HepG2 (cell line): ENCODE measurements at regions not wholly inside any gene's neighbourhood (a gene's known extent, or its start where the extent isn't known, plus 50 kb on each side); places are given as distances from the start of the nearest gene placed in this dataset.

ENCODE experiments used
- ATAC-seq: fragments of 200-7000 bp; cut with Tn5 transposase; 3 replicates; pipeline ENCODE4 v1.9.1; 2020; ENCODE audit warnings: mild to moderate bottlenecking, moderate library complexity
- BruUV-seq: library from RNA; stranded (reverse); fragments of 400-500 nt; replicated peaks from 2 replicates; lab custom pipeline; 2021; lab: Mats Ljungman, UMichigan
- CTCF ChIA-PET: fragments of 300-600 bp; formaldehyde crosslinking; extraction: SDS; loops from one replicate; lab custom pipeline; 2021; ENCODE audit warnings: low total read pairs, inconsistent platforms, low intra/inter-chr PET ratio; lab: Yijun Ruan, JAX
- POLR2A ChIA-PET: fragments of 350-600 bp; sonication (Branson Sonifier 250); formaldehyde crosslinking; loops from one replicate; lab custom pipeline; 2020; ENCODE audit warnings: antibody characterized with exemption, inconsistent platforms; lab: Yijun Ruan, JAX
- DNase-seq: peaks from one replicate; pipeline ENCODE4 v3.0.0-alpha.2; 2015; ENCODE audit warnings: low spot score
- FAIRE-seq: peaks from 3 replicates; lab custom pipeline; 2011; peaks lifted over from hg19 to GRCh38; lab: Jason Lieb, UNC
- H2AFZ ChIP-seq: one replicate; pipeline ENCODE4 v1.6.1; 2011; ENCODE audit warnings: low read length, inconsistent platforms
- H3K27ac ChIP-seq: fragments of 300-600 bp; 3 replicates; pipeline ENCODE4 v1.8.0; 2011; ENCODE audit warnings: mixed run types, mild to moderate bottlenecking, mixed read lengths, low read length, inconsistent platforms; ENCODE audit not compliant: insufficient read depth; ENCODE audit errors: extremely low read length
- H3K27me3 ChIP-seq, 2 experiments: fragments of 200-600 bp in 1 of 2; 2 replicates in 1 of 2; 3 replicates in 1 of 2; pipeline versions ENCODE4 v1.6.0 to v1.8.0; 2011; ENCODE audit warnings: low read length in 2 of 2, mild to moderate bottlenecking in 2 of 2, moderate library complexity in 2 of 2, inconsistent platforms in 1 of 2; ENCODE audit not compliant: insufficient read depth in 2 of 2, control insufficient read depth in 1 of 2
- H3K36me3 ChIP-seq, 2 experiments: fragments of 200-600 bp in 1 of 2; replicated peaks in 1 of 2; 2 replicates in 1 of 2; 3 replicates in 1 of 2; pipeline versions ENCODE4 v1.5.1 to v1.8.0; 2011; ENCODE audit warnings: low read length in 2 of 2, inconsistent platforms in 1 of 2; ENCODE audit not compliant: insufficient read depth in 2 of 2, control insufficient read depth in 1 of 2
- H3K4me1 ChIP-seq: 2 replicates; pipeline ENCODE4 v1.5.1; 2012; ENCODE audit warnings: low read length, inconsistent platforms; ENCODE audit not compliant: insufficient read depth
- H3K4me2 ChIP-seq: 2 replicates; pipeline ENCODE4 v1.6.0; 2011; ENCODE audit warnings: low read depth, low read length, inconsistent platforms
- H3K4me3 ChIP-seq, 3 experiments: fragments of 200-600 bp in 1 of 3; sonication (generic), shearing (Covaris generic) in 1 of 3; replicated peaks in 1 of 3; 2 replicates each; pipeline ENCODE4 v1.5.1; 2011 to 2016; ENCODE audit warnings: low read length in 3 of 3, inconsistent platforms in 2 of 3, low read depth in 2 of 3, mild to moderate bottlenecking in 2 of 3, control low read depth in 1 of 3, mixed read lengths in 1 of 3; ENCODE audit not compliant: insufficient read depth in 1 of 3
- H3K79me2 ChIP-seq: one replicate; pipeline ENCODE4 v1.6.1; 2011; ENCODE audit warnings: low read length, inconsistent platforms; ENCODE audit not compliant: insufficient read depth
- H3K9ac ChIP-seq: 2 replicates; pipeline ENCODE4 v1.6.0; 2011; ENCODE audit warnings: mild to moderate bottlenecking, low read depth, low read length, inconsistent platforms; ENCODE audit not compliant: insufficient read depth
- H3K9me3 ChIP-seq: 2 replicates; pipeline ENCODE4 v1.5.1; 2012; ENCODE audit warnings: mild to moderate bottlenecking, low read length
- H4K20me1 ChIP-seq: 2 replicates; pipeline ENCODE4 v1.6.0; 2011; ENCODE audit warnings: inconsistent platforms, mild to moderate bottlenecking, low read length, moderate library complexity; ENCODE audit not compliant: insufficient read depth
- FOXK1 ChIP-seq: sonication (generic); formaldehyde crosslinking; IDR thresholded peaks from 2 replicates; pipeline ENCODE4 v1.4.0; 2020; ENCODE audit warnings: low read depth, missing genetic modification reagents, borderline replicate concordance
- HIVEP1 ChIP-seq: sonication (generic); formaldehyde crosslinking; IDR thresholded peaks from 2 replicates; pipeline ENCODE4 v1.4.0; 2020; ENCODE audit warnings: mild to moderate bottlenecking, missing genetic modification reagents
- KAT2B ChIP-seq: fragments of 150-350 bp; IDR thresholded peaks from 2 replicates; pipeline ENCODE4 v1.6.1; 2014; ENCODE audit warnings: low read depth, low read length, borderline replicate concordance
- MYC ChIP-seq: sonication (generic); formaldehyde crosslinking; IDR thresholded peaks from 2 replicates; pipeline ENCODE4 v1.9.0; 2021; ENCODE audit warnings: missing genetic modification reagents, borderline replicate concordance
- MZF1 ChIP-seq: sonication (generic); formaldehyde crosslinking; IDR thresholded peaks from 2 replicates; pipeline ENCODE4 v1.8.1; 2023; ENCODE audit warnings: mild to moderate bottlenecking, missing genetic modification reagents, borderline replicate concordance
- POGZ ChIP-seq: sonication (generic); formaldehyde crosslinking; IDR thresholded peaks from 2 replicates; pipeline ENCODE4 v1.4.0; 2020; ENCODE audit warnings: mild to moderate bottlenecking, missing genetic modification reagents
- RBAK ChIP-seq: sonication (generic); formaldehyde crosslinking; IDR thresholded peaks from 2 replicates; pipeline ENCODE4 v1.5.1; 2020; ENCODE audit warnings: mild to moderate bottlenecking, missing genetic modification reagents
- SSRP1 ChIP-seq: IDR thresholded peaks from 2 replicates; pipeline ENCODE4 v1.6.1; 2016; ENCODE audit warnings: control low read depth
- ZBTB21 ChIP-seq: sonication (generic); formaldehyde crosslinking; IDR thresholded peaks from 2 replicates; pipeline ENCODE4 v1.4.0; 2020; ENCODE audit warnings: missing genetic modification reagents
- ZNF205 ChIP-seq: IDR thresholded peaks from 2 replicates; pipeline ENCODE4 v1.6.1; 2018; ENCODE audit warnings: missing biosample characterization, missing genetic modification reagents
- ZNF230 ChIP-seq: sonication (generic); formaldehyde crosslinking; IDR thresholded peaks from 2 replicates; pipeline ENCODE4 v1.4.0; 2020; ENCODE audit warnings: mild to moderate bottlenecking, missing genetic modification reagents
- ZNF260 ChIP-seq: sonication (generic); formaldehyde crosslinking; IDR thresholded peaks from 2 replicates; pipeline ENCODE4 v1.4.0; 2020; ENCODE audit warnings: missing genetic modification reagents, low read depth, mild to moderate bottlenecking, borderline replicate concordance
- WGBS: methylation state at CpG from one replicate; pipeline ENCODE4 v1.1.6; 2017; ENCODE audit warnings: low lambda C conversion rate; 5-methylcytosine and 5-hydroxymethylcytosine counted together
- in situ Hi-C: cut with HindIII; loops from 2 replicates; pipeline ENCODE4 v1.10.0; 2017; ENCODE audit warnings: low pct_unique_long_range_greater_than_20kb; ENCODE audit not compliant: extremely low pct_ligation_motif_present
- intact Hi-C: fragments of 100-400 bp; cut with micrococcal nuclease; formaldehyde crosslinking; loops from one replicate; pipeline ENCODE4 v1.10.0; 2022; ENCODE audit not compliant: unreplicated experiment
- TF ChIP-seq, protein P1 (sequence below): sonication (generic); formaldehyde crosslinking; IDR thresholded peaks from 2 replicates; pipeline ENCODE4 v1.4.0; 2020; ENCODE audit warnings: missing genetic modification reagents
- TF ChIP-seq, protein P2 (sequence below): sonication (generic); formaldehyde crosslinking; conservative IDR thresholded peaks from 2 replicates; pipeline ENCODE4 v1.8.1; 2023; ENCODE audit warnings: missing genetic modification reagents
- TF ChIP-seq, protein P3 (sequence below): sonication (generic); formaldehyde crosslinking; IDR thresholded peaks from 2 replicates; pipeline ENCODE4 v1.8.1; 2023; ENCODE audit warnings: missing genetic modification reagents, inconsistent platforms, borderline replicate concordance
- TF ChIP-seq, protein P4 (sequence below): IDR thresholded peaks from 2 replicates; pipeline ENCODE4 v1.6.1; 2016; ENCODE audit warnings: mild to moderate bottlenecking, missing biosample characterization, missing genetic modification reagents

DNA sequence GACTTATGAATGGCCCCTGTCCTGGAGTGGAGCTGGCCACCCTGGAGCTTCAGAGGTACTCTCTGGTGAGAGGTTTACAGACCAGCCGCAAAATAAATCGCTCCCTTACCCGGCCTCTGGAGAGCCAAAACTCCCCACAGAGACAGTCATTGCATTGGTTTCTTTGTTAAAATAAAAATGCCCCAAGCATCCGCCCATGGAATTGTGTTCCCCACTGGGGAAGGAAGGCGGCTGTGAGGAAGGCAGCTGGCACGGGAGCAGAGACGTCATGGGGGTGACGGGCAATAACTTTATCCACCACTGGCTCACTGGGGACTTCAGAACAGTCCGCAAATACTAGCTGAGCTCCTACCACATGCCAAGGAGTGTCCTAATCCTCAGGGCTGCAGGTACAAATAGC, 266.2 kb upstream of the FOXF1 start (continued):
- TF ChIP-seq, protein P1, sequence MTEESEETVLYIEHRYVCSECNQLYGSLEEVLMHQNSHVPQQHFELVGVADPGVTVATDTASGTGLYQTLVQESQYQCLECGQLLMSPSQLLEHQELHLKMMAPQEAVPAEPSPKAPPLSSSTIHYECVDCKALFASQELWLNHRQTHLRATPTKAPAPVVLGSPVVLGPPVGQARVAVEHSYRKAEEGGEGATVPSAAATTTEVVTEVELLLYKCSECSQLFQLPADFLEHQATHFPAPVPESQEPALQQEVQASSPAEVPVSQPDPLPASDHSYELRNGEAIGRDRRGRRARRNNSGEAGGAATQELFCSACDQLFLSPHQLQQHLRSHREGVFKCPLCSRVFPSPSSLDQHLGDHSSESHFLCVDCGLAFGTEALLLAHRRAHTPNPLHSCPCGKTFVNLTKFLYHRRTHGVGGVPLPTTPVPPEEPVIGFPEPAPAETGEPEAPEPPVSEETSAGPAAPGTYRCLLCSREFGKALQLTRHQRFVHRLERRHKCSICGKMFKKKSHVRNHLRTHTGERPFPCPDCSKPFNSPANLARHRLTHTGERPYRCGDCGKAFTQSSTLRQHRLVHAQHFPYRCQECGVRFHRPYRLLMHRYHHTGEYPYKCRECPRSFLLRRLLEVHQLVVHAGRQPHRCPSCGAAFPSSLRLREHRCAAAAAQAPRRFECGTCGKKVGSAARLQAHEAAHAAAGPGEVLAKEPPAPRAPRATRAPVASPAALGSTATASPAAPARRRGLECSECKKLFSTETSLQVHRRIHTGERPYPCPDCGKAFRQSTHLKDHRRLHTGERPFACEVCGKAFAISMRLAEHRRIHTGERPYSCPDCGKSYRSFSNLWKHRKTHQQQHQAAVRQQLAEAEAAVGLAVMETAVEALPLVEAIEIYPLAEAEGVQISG (CRISPR knock-in tag): no peak
- no peak for TF ChIP-seq SSRP1 (CRISPR knock-in tag)
- TF ChIP-seq, all 625 proteins: peak for 0

DNA sequence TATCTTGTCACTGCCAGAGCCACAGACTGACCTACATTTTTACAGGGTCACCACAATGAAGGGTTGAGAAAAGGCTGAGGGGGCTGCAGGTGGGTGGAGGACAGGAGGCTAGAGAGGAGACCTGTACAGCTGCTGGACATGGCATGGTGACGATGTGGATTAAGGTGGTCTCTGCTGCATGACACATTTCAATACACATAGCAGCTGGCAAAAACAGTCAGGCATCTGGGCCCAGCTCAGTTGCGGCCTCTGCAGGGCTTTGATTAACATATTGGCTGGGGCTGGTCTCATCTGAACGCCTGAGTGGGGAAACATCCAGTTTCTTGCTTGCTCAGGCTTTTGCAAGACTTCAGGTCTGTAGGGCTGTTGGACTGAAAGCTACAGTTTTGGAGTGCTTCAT, 265.4 kb upstream of the FOXF1 start:
- 20% methylated on average over 3 of the region's 3 CpGs for WGBS
- TF ChIP-seq FOXK1 (CRISPR knock-in tag) (no peak), ZNF230 (no peak), ZBTB21 (CRISPR knock-in tag) (no peak), KAT2B (no peak), MYC (CRISPR knock-in tag) (no peak), HIVEP1 (CRISPR knock-in tag) (no peak), MZF1 (no peak), POGZ (CRISPR knock-in tag) (no peak), ZNF260 (CRISPR knock-in tag) (no peak), RBAK (CRISPR knock-in tag) (no peak), ZNF205 (CRISPR knock-in tag) (no peak)
- TF ChIP-seq, protein P2, sequence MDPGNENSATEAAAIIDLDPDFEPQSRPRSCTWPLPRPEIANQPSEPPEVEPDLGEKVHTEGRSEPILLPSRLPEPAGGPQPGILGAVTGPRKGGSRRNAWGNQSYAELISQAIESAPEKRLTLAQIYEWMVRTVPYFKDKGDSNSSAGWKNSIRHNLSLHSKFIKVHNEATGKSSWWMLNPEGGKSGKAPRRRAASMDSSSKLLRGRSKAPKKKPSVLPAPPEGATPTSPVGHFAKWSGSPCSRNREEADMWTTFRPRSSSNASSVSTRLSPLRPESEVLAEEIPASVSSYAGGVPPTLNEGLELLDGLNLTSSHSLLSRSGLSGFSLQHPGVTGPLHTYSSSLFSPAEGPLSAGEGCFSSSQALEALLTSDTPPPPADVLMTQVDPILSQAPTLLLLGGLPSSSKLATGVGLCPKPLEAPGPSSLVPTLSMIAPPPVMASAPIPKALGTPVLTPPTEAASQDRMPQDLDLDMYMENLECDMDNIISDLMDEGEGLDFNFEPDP: no peak
- TF ChIP-seq, protein P3, sequence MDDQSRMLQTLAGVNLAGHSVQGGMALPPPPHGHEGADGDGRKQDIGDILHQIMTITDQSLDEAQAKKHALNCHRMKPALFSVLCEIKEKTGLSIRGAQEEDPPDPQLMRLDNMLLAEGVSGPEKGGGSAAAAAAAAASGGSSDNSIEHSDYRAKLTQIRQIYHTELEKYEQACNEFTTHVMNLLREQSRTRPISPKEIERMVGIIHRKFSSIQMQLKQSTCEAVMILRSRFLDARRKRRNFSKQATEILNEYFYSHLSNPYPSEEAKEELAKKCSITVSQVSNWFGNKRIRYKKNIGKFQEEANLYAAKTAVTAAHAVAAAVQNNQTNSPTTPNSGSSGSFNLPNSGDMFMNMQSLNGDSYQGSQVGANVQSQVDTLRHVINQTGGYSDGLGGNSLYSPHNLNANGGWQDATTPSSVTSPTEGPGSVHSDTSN: no peak
- TF ChIP-seq, protein P4, sequence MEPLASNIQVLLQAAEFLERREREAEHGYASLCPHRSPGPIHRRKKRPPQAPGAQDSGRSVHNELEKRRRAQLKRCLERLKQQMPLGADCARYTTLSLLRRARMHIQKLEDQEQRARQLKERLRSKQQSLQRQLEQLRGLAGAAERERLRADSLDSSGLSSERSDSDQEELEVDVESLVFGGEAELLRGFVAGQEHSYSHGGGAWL (CRISPR knock-in tag): no peak
- TF ChIP-seq, all 625 proteins: peak for 0
- ATAC-seq: no peak
- no peak for DNase-seq
- Histone ChIP-seq H3K4me2 (no peak overlapping the region), H3K36me3 (no peaks in the 10 kb centered on the region), H3K4me1 (no peaks in the 10 kb centered on the region), H3K9me3 (no peaks in the 10 kb centered on the region), H2AFZ (no peak overlapping the region), H3K4me3 (no peak overlapping the region), H3K79me2 (no peaks in the 10 kb centered on the region), H3K27ac (no peak overlapping the region), H4K20me1 (no peaks in the 10 kb centered on the region), H3K9ac (no peak overlapping the region), H3K27me3 (peaks cover 6 to 85% of the 10 kb centered on the region in 2 experiments; a peak in 4 of 5 replicates)
- CTCF ChIA-PET: no interaction called here
- BruUV-seq: no TSS peak
- no peak for FAIRE-seq
- intact Hi-C loops: no loop called here
- POLR2A ChIA-PET: no interaction called here
- in situ Hi-C loops: no loop called here
